IMR-90 (cell line): ENCODE measurements at regions not wholly inside any gene's neighbourhood (a gene's known extent, or its start where the extent isn't known, plus 50 kb on each side); places are given as distances from the start of the nearest gene placed in this dataset.
A peak's percentile ranks its signal among the peaks of the same experiment; 100 is the strongest.

Experiments
- ATAC-seq: fragments of 200-7000 bp; cut with Tn5 transposase; 2 replicates; pipeline ENCODE4 v1.9.1; 2020; ENCODE audit warnings: low read depth, mild to moderate bottlenecking, moderate library complexity
- BruUV-seq: library from RNA; stranded (reverse); fragments of 400-500 nt; replicated peaks from 2 replicates; lab custom pipeline; 2021; lab: Mats Ljungman, UMichigan
- CTCF ChIA-PET: fragments of 300-600 bp; formaldehyde crosslinking; extraction: SDS; loops from one replicate; lab custom pipeline; 2021; ENCODE audit warnings: antibody characterized with exemption; lab: Yijun Ruan, JAX
- POLR2A ChIA-PET: fragments of 300-600 bp; sonication (Branson Sonifier 250); formaldehyde crosslinking; loops from one replicate; lab custom pipeline; 2022; ENCODE audit warnings: antibody characterized with exemption; ENCODE audit not compliant: unreplicated experiment; lab: Charles Lee
- DNase-seq: peaks from one replicate; pipeline ENCODE4 v3.0.0; 2013
- H2AFZ ChIP-seq: replicated peaks from 2 replicates; pipeline ENCODE3; 2013; ENCODE audit warnings: low read length, mild to moderate bottlenecking; ENCODE audit not compliant: poor library complexity
- H2AK5ac ChIP-seq: 2 replicates; pipeline ENCODE4 v1.6.1; 2013; ENCODE audit warnings: low read depth, low read length, inconsistent platforms
- H2AK9ac ChIP-seq: replicated peaks from 2 replicates; pipeline ENCODE3; 2013; ENCODE audit warnings: mild to moderate bottlenecking, low read depth, low read length, moderate library complexity; ENCODE audit not compliant: poor library complexity
- H2BK120ac ChIP-seq: 2 replicates; pipeline ENCODE4 v1.6.1; 2013; ENCODE audit warnings: low read depth, low read length, inconsistent platforms
- H2BK15ac ChIP-seq: 3 replicates; pipeline ENCODE4 v1.6.1; 2013; ENCODE audit warnings: low read depth, low read length, inconsistent platforms
- H2BK20ac ChIP-seq: 2 replicates; pipeline ENCODE4 v1.6.1; 2013; ENCODE audit warnings: low read depth, mild to moderate bottlenecking, inconsistent platforms, low read length, moderate library complexity
- H2BK5ac ChIP-seq: 2 replicates; pipeline ENCODE4 v1.6.1; 2013; ENCODE audit warnings: mild to moderate bottlenecking, low read depth, low read length, inconsistent platforms; ENCODE audit not compliant: poor library complexity, severe bottlenecking
- H3K14ac ChIP-seq: replicated peaks from 2 replicates; pipeline ENCODE4 v1.6.1; 2013; ENCODE audit warnings: low read depth, low read length, inconsistent platforms
- H3K18ac ChIP-seq: 2 replicates; pipeline ENCODE4 v1.6.1; 2013; ENCODE audit warnings: low read depth, low read length, control low read depth
- H3K23ac ChIP-seq: 2 replicates; pipeline ENCODE4 v1.6.1; 2013; ENCODE audit warnings: low read depth, low read length, inconsistent platforms
- H3K27ac ChIP-seq: 2 replicates; pipeline ENCODE4 v1.5.1; 2013; ENCODE audit warnings: mild to moderate bottlenecking, control low read depth, low read length; ENCODE audit not compliant: insufficient read depth
- H3K27me3 ChIP-seq: 2 replicates; pipeline ENCODE4 v1.6.1; 2013; ENCODE audit warnings: low read length; ENCODE audit not compliant: control insufficient read depth, insufficient read depth
- H3K36me3 ChIP-seq: 2 replicates; pipeline ENCODE4 v1.6.1; 2013; ENCODE audit warnings: low read length, mixed read lengths; ENCODE audit not compliant: control insufficient read depth, insufficient read depth
- H3K4ac ChIP-seq: 2 replicates; pipeline ENCODE4 v1.6.1; 2013; ENCODE audit warnings: low read depth, low read length, inconsistent platforms
- H3K4me1 ChIP-seq: 2 replicates; pipeline ENCODE4 v1.6.1; 2013; ENCODE audit warnings: low read length, mixed read lengths; ENCODE audit not compliant: control insufficient read depth, insufficient read depth
- H3K4me2 ChIP-seq: 2 replicates; pipeline ENCODE4 v1.6.1; 2013; ENCODE audit warnings: low read depth, mild to moderate bottlenecking, control low read depth, low read length, moderate library complexity
- H3K4me3 ChIP-seq: 2 replicates; pipeline ENCODE4 v1.5.1; 2013; ENCODE audit warnings: low read depth, mild to moderate bottlenecking, control low read depth, low read length, moderate library complexity; ENCODE audit not compliant: insufficient read depth
- H3K56ac ChIP-seq: 2 replicates; pipeline ENCODE4 v1.6.1; 2013; ENCODE audit warnings: low read length, inconsistent platforms; ENCODE audit not compliant: insufficient read depth; ENCODE audit errors: extremely low read depth
- H3K79me1 ChIP-seq, 2 experiments: 2 replicates each; pipeline ENCODE4 v1.6.1; 2013; ENCODE audit warnings: low read length in 2 of 2, inconsistent platforms in 1 of 2, low read depth in 1 of 2
- H3K9ac ChIP-seq: 2 replicates; pipeline ENCODE4 v1.6.1; 2013; ENCODE audit warnings: low read depth, low read length, control low read depth
- H3K9me1 ChIP-seq: 2 replicates; pipeline ENCODE4 v1.6.1; 2013; ENCODE audit warnings: low read length, inconsistent platforms; ENCODE audit not compliant: insufficient read depth
- H3K9me3 ChIP-seq: 2 replicates; pipeline ENCODE4 v1.6.1; 2013; ENCODE audit warnings: low read length; ENCODE audit not compliant: control insufficient read depth, insufficient read depth
- H4K20me1 ChIP-seq: 2 replicates; pipeline ENCODE4 v1.6.1; 2013; ENCODE audit warnings: low read length, inconsistent platforms; ENCODE audit not compliant: insufficient read depth
- H4K5ac ChIP-seq: 2 replicates; pipeline ENCODE4 v1.6.1; 2013; ENCODE audit warnings: mild to moderate bottlenecking, low read depth, low read length, control low read depth
- H4K8ac ChIP-seq, 2 experiments: 2 replicates each; pipeline ENCODE4 v1.6.1; 2013; ENCODE audit warnings: low read depth in 2 of 2, low read length in 2 of 2, control low read depth in 1 of 2, inconsistent platforms in 1 of 2
- H4K91ac ChIP-seq: 2 replicates; pipeline ENCODE4 v1.6.1; 2013; ENCODE audit warnings: low read depth, low read length, inconsistent platforms; ENCODE audit not compliant: insufficient read depth
- CEBPB ChIP-seq: IDR thresholded peaks from 2 replicates; pipeline ENCODE4 v1.6.1; 2012; ENCODE audit warnings: low read depth, low read length, improper control_type of control experiment
- NFE2L2 ChIP-seq: fragments of 150-350 bp; IDR thresholded peaks from 2 replicates; pipeline ENCODE4 v1.6.1; 2016; ENCODE audit warnings: low read depth, mild to moderate bottlenecking, low read length
- WGBS, 2 experiments: methylation state at CpG; one replicate each; pipeline versions ENCODE4 v1.1.5 to v1.1.7; 2013; ENCODE audit warnings: missing lambda C conversion rate in 2 of 2; ENCODE audit not compliant: insufficient read length in 1 of 2; ENCODE audit errors: extremely low coverage in 2 of 2; 5-methylcytosine and 5-hydroxymethylcytosine counted together
- dilution Hi-C: fragments of 300-500 bp; cut with HindIII; formaldehyde crosslinking; loops from one replicate; pipeline ENCODE4 v1.14.3; 2018; ENCODE audit warnings: low sequenced_read_pairs; ENCODE audit not compliant: unreplicated experiment
- in situ Hi-C: fragments of 300-500 bp; cut with MboI; formaldehyde crosslinking; loops from 3 replicates; pipeline ENCODE4 v1.14.3; 2019; ENCODE audit warnings: low sequenced_read_pairs, inconsistent platforms, mixed read lengths
- intact Hi-C: fragments of 100-400 bp; cut with micrococcal nuclease; formaldehyde crosslinking; loops from 2 replicates; pipeline ENCODE4 v1.10.0; 2022

GRCh38 chr6:105726902-105727655 is 324.2 kb upstream of the PREP start:
- DNase-seq (peak; percentile 66), ATAC-seq (peak; percentile 60; the same call in 1 of the 2 replicates)
- H4K20me1 ChIP-seq: no peaks in the 10 kb centered on the region
- H4K8ac ChIP-seq: peak overlapping the region; percentile 23 to 63; a peak in 3 of 4 replicates
- H3K4me1 ChIP-seq: peaks cover 4% of the 10 kb centered on the region; the same call in 1 of the 2 replicates
- H2BK20ac ChIP-seq: peak overlapping the region; percentile 86
- peak overlapping the region; percentile 95 for H4K5ac ChIP-seq
- dilution Hi-C loops: no loop called here
- no peak overlapping the region for H2AK9ac ChIP-seq
- no peak overlapping the region for H3K4me3 ChIP-seq
- no peak overlapping the region for H3K27ac ChIP-seq
- H3K79me1 ChIP-seq: no peaks in the 10 kb centered on the region
- H3K4me2 ChIP-seq: peak overlapping the region; percentile 32; the same call in 1 of the 2 replicates
- intact Hi-C loops: loop anchor here (5.0 kb wide), 1 partner anchor 125 kb away; no protein-coding TSS in a partner anchor
- 0 out of 2 replicates have a peak overlapping the region, but pooled peaks have one; percentile 3 for H3K23ac ChIP-seq
- TF ChIP-seq CEBPB: peak; percentile 87
- TF ChIP-seq NFE2L2: no peak
- H3K4ac ChIP-seq: peak overlapping the region; percentile 88
- peak overlapping the region; percentile 52 for H2BK5ac ChIP-seq
- peak overlapping the region; percentile 86 for H3K14ac ChIP-seq
- H3K18ac ChIP-seq: peak overlapping the region; percentile 87
- no peaks in the 10 kb centered on the region for H3K9me3 ChIP-seq
- WGBS, 2 experiments: no CpG with 5 or more reads among the region's 4 CpGs
- POLR2A ChIA-PET: no interaction called here
- peak overlapping the region; percentile 74 for H2AK5ac ChIP-seq
- no peak overlapping the region for H3K9ac ChIP-seq
- no peaks in the 10 kb centered on the region for H3K36me3 ChIP-seq
- in situ Hi-C loops: no loop called here
- H2BK15ac ChIP-seq: peak overlapping the region; percentile 51; the same call in 2 of the 3 replicates
- H2AFZ ChIP-seq: no peak overlapping the region
- no peaks in the 10 kb centered on the region for H3K9me1 ChIP-seq
- no peaks in the 10 kb centered on the region for H3K27me3 ChIP-seq
- H2BK120ac ChIP-seq: peak overlapping the region; percentile 92
- CTCF ChIA-PET: interaction anchor here (0.5 to 0.7 kb wide), 3 partner anchors 13 to 608 kb away, joined by 3 to 6 read pairs (median 4); no protein-coding TSS in a partner anchor
- no TSS peak for BruUV-seq
- peak overlapping the region; percentile 61 for H4K91ac ChIP-seq
- no peak overlapping the region for H3K56ac ChIP-seq
